PFSK-1 (cell line): ENCODE measurements at regions not wholly inside any gene's neighbourhood (a gene's known extent, or its start where the extent isn't known, plus 50 kb on each side); places are given as distances from the start of the nearest gene placed in this dataset.

ENCODE experiments used
- POLR2AphosphoS5 ChIP-seq: IDR thresholded peaks from 2 replicates; pipeline ENCODE4 v1.6.1; 2012; ENCODE audit warnings: low read depth, mild to moderate bottlenecking, control low read depth, low read length, moderate library complexity
- SIN3A ChIP-seq: IDR thresholded peaks from 2 replicates; pipeline ENCODE4 v1.6.1; 2012; ENCODE audit warnings: mild to moderate bottlenecking, low read length, moderate library complexity, borderline replicate concordance; ENCODE audit not compliant: insufficient read depth
- TAF1 ChIP-seq: IDR thresholded peaks from 2 replicates; pipeline ENCODE4 v1.6.1; 2012; ENCODE audit warnings: low read length, control low read depth, borderline replicate concordance; ENCODE audit not compliant: insufficient read depth
- TF ChIP-seq, protein P1 (sequence below), 2 experiments: IDR thresholded peaks; 2 replicates each; pipeline versions ENCODE4 v1.6.1 to v1.8.0; 2011 to 2012; ENCODE audit warnings: low read depth in 2 of 2, low read length in 2 of 2, control low read depth in 1 of 2, inconsistent platforms in 1 of 2, mild to moderate bottlenecking in 1 of 2, moderate library complexity in 1 of 2; ENCODE audit not compliant: insufficient read depth in 1 of 2

DNA sequence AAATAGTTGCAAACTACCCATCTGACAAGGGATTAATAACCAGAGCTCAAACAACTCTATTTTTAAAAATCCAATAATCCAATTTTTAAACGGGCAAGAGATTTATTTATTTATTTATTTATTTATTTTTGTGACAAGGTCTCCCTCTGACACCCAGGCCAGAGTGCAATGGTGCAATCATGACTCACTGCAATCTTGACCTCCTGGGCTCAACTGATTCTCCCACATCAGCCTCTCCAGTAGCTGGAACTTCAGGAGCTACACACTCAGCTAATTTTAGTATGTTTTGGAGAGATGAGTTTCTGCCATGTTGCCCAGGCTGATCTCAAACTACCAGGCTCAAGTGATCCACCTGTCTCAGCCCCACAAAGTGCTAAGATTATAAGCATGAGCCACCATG is 267.2 kb upstream of the BLID start:
- TF ChIP-seq, protein P1, sequence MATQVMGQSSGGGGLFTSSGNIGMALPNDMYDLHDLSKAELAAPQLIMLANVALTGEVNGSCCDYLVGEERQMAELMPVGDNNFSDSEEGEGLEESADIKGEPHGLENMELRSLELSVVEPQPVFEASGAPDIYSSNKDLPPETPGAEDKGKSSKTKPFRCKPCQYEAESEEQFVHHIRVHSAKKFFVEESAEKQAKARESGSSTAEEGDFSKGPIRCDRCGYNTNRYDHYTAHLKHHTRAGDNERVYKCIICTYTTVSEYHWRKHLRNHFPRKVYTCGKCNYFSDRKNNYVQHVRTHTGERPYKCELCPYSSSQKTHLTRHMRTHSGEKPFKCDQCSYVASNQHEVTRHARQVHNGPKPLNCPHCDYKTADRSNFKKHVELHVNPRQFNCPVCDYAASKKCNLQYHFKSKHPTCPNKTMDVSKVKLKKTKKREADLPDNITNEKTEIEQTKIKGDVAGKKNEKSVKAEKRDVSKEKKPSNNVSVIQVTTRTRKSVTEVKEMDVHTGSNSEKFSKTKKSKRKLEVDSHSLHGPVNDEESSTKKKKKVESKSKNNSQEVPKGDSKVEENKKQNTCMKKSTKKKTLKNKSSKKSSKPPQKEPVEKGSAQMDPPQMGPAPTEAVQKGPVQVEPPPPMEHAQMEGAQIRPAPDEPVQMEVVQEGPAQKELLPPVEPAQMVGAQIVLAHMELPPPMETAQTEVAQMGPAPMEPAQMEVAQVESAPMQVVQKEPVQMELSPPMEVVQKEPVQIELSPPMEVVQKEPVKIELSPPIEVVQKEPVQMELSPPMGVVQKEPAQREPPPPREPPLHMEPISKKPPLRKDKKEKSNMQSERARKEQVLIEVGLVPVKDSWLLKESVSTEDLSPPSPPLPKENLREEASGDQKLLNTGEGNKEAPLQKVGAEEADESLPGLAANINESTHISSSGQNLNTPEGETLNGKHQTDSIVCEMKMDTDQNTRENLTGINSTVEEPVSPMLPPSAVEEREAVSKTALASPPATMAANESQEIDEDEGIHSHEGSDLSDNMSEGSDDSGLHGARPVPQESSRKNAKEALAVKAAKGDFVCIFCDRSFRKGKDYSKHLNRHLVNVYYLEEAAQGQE (IDR thresholded peaks at IDR 0.05; ENCODE audit: insufficient read depth in 1 of 2, low read depth in 2 of 2, low read length in 2 of 2) = no peak
- TF ChIP-seq POLR2AphosphoS5 (no peak), TAF1 (no peak), SIN3A (no peak)
